GM18517 (cell line): ENCODE measurements at regions not wholly inside any gene's neighbourhood (a gene's known extent, or its start where the extent isn't known, plus 50 kb on each side); places are given as distances from the start of the nearest gene placed in this dataset.

Experiments
- ATAC-seq: cut with Tn5 transposase; IDR thresholded peaks from one replicate; pipeline ENCODE4 v1.9.1; 2021; ENCODE audit warnings: mild to moderate bottlenecking, moderate library complexity; ENCODE audit not compliant: unreplicated experiment

DNA sequence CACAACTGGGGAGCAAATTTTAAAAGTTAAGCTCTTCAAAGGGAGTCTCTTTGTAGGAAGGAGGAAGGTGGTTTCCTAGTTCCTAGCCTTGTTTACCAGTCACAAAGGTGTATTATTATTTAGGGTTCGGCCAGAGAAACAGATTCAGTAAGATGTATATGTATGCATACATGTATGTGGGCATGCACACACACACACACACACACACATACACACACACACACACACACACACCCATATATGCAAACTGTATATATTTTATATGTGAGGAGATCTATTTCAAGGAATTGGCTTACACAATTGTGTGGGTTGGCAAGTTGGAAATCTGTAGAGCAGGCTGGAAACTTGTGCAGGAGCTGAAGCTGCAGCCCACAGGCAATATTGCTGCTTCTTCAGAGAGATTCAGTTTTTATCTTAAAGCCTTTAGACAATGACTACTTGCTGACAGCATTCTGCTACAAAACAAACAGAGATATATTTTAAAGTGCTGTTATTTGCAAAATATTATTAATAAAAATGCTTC is 75.3 kb upstream of the DNAH5 start:
- no peak for ATAC-seq

DNA sequence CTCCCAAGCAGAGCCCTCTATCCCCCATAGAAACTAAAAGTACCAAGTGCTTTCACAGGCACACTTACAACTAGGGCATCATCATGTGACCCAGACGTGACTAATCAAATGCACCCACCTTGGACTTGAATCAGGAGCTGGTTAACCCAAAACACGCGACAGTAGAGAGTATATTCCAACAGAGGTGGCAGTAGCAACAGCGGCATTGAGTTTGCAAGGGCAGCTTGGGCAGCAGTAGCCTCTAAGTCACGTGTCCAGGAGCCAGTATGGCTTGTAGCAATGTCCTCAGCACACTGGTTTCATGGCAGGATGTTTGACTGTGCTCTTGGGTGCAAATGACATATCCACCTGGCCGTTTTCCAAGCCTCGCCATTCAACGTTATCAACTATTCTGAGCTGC is 73.4 kb upstream of the DNAH5 start:
- ATAC-seq: no peak

DNA sequence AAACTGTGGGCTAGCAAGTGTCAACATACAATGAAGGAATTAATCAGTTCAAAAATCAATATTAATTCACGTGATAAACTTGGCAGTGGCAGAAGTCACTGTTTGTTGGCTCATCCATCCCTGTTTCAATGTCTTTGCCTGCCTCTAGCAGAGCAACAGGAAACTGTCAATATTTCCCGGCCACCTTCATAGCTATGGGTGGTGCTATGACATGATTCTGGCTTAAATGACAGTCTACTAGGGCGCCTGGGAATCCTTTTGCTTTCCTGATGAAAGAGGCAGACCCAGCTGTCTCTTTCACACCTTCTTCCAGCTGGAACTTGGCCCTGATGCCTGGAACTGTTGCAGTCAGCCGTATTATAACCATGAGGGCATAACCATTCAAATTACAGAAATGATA is 72.1 kb upstream of the DNAH5 start:
- no peak for ATAC-seq

DNA sequence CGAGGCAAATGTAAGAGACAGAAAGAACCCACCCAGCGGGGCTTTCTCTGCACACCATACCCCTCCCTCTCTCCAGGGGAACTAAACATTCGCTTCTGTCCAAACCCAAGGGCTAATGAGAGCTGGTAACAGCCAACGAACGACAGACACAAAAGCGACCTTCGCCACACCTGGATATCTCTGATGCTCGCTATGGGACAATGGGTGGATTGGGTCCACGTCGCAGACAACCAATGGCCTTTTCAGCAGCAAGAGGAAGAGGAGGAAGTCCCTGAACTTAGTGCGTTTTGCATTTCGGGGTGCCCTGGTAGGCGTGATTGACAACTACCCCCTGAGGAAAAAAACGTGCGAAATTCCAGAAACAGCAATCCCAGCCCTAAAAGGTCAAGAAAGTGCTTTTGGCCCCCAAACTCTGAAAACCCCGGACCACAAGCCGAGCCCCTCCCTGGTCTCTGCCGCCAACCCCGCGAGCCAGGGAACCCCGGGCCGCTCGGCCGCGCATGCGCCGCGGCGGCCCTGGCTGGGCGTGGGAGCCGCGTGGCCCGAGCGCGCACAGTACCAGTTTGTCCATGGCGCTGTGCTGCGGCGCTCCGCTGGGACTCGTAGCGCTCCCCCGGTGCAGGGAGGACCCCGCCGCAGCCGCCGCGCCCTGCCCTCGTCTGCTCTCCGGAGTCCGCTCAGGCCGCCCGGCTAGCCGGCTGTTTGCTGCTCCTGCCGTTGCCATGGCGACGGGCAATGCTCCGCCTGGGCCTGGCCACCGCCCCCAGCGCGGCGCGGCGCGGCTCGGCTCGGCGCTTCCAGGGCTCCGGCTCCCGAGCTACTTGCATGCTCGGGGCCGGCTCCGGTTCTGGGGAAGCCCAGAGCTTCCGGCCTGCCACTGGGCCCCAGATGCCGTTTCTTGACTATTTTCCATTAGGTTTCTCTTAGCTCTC is 66.9 kb upstream of the DNAH5 start:
- peak; percentile 89 for ATAC-seq

DNA sequence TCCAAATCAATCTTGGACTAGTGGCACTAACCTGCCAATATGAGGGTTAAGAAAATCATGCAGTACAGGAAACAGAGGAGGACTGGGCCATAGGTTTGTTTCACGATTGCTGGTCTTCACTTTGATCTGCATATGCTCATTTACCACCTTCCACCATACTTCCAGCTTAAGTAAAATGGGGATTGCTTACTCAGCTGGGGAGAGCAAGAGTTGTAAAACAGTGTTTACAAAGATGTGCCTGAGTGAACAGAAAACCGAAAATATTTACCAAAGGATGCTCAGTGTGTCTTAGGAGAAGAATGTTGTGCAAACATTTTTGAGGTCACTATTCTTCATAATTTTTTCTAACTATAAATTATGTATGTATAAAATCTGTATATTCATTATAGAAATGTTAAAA is 65.1 kb upstream of the DNAH5 start:
- no peak for ATAC-seq

DNA sequence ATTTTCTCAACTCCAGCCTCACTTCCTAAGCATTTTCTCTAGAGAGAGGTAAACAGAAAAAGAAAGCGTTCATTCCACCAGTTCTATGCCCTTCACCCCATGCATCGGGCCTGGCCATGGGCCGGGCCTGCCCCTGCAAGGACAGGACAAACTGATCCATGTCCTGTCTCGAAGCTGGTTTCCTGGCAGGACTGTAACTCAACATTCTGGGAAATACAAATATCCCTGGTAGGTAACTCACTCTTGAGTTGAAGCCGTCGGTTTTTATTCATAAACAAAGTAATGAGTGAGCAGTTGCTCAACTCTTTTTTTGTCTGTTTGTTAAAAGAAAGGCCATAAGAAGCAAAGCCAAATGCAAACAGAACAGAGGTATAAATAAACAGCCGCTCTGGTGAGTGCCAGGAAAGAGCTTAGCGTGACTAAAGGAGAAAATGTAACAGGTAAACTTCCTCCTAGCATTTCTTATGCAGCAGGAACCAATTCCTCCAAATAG is 64.4 kb upstream of the DNAH5 start:
- no peak for ATAC-seq

DNA sequence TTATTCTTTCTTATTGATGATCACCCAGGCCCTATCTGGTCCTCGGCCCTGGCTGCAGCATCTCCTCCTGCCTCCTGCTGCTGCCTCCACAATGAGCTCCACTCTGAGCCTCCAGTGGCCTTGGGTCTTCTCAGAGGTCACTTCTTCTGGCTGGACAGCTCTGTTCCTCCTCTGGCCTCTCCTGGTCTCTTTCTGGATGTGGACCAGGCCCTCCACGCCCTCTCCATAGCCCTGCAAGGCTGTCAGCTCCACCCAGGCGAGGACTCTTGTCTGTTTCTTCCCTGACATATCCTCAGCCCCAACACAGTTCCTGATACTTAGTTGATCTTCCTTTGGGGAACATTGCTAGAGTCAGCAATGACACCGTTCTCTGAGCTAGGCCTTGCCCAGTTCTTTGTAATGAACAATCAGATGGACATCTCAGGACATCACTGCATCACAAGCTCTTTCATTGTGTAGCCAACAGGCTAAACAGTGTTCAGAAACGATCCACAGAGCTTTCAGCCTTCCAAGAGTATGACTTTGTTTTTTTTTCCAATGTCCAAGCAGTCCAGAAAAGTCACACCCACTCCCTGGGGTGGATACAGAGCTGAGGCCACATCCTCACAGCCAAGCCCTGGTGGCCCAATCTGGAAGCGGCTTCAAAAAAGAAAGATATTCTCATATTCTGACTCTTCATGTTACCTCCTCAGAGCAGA is 62.5 kb upstream of the DNAH5 start:
- ATAC-seq: no peak

DNA sequence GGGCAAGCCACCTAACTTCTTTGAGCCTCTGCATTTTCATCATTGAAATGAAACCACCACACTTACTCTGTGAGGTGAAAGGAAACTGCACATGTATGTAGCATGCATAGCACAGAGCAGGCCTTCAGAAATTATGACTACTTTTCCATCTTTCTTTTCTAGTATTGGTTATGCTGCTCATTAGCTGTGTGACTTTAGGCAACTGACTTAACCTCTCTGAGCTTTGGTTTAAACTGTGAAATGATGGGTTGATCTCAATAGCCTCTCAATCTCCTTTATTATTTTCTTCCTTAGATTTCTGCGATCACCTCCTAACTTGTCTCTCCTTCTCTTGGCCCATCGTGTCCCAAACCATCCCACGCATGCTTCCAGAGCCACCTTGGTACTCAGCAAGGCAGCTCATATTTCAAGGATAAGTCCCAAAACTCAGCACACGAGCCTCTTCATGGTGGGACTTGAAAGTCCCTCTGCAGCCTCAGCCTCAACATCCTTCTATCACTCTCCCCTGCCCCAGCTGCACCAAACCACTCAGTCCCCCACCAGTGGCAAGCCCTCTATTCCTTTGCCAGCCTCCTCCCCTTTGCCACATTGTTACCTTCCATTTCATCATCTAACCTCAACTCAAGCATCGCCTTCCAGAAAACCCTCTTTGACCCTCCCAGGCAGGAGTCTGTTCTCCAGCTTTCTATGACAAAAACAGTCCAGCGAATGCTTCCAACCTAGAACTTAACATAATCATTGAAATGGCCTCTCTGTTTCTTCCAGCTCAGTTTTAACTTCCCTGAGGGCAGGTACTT is 60.3 kb upstream of the DNAH5 start:
- no peak for ATAC-seq

DNA sequence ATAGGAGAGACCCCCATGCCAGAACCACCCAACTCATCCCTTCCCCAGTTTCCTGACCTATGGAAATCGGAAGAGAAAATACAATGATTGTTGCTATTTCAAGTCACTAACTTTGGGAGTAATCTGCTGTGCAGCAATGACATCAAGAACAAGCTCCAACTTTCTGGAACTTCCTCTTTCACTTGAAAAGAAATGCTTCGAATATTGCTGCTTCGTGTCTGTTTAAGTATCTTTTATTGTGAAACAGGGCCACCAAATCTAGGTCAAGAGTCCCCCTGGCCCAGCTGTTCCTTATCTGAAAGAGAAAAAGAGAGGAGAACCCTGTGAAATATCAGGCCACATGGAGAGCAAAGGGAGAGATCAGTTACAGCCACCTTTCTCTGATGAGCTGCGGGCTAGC is 59.4 kb upstream of the DNAH5 start:
- no peak for ATAC-seq

DNA sequence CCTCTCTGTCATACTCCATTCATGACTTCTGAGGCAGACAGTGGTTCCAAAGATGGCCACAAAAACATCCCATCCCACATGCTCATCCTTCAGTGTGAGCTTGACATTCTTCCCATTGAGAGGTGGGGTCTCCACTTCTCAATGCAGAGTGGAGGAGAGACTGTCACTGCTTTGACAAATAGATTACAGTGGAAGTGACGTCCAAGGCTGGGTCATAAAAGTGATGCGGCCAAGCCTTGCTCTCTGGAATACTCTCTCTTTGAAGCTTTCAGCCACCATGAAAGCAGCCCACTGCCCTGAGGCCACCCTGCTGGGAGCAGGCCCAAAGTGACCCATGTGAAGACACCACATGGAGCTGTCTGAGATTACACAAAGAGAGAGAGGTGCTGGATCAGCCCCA is 59.0 kb upstream of the DNAH5 start:
- no peak for ATAC-seq

DNA sequence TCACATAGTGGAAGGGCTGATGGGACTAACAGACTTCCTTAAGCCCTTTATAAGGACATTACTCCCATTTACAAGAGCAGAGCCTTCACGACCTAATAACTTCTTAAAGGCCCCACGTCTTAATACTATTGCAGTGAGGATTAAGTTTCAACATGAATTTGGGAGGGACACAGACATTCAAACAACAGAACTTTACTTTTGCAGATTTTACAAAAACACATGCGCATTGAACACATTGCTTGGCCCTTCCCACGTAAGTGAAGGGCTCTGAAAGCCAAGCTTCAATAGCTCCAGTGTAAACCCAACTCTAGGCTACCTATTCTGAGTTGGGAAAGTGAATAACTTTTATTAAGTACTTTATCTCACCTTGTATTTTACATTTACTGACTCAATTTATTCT is 53.8 kb upstream of the DNAH5 start:
- no peak for ATAC-seq

DNA sequence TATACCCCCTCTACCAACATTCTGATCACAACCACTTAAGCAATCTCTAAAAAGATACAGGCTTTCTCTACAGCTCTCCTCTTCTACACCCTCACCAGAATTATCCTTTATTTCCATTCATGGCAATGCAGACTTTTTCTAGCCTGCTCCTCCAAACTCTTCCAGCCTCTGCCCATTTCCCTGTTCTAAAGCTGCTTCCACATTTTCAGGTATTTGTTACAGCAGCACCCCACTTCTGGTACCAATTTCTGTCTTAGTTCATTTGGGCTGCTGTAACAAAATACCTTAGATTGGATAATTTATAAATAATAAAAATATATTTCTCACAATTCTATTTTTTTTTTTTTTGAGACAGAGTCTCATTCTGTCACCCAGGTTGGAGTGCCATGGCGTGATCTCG is 53.0 kb upstream of the DNAH5 start:
- no peak for ATAC-seq

DNA sequence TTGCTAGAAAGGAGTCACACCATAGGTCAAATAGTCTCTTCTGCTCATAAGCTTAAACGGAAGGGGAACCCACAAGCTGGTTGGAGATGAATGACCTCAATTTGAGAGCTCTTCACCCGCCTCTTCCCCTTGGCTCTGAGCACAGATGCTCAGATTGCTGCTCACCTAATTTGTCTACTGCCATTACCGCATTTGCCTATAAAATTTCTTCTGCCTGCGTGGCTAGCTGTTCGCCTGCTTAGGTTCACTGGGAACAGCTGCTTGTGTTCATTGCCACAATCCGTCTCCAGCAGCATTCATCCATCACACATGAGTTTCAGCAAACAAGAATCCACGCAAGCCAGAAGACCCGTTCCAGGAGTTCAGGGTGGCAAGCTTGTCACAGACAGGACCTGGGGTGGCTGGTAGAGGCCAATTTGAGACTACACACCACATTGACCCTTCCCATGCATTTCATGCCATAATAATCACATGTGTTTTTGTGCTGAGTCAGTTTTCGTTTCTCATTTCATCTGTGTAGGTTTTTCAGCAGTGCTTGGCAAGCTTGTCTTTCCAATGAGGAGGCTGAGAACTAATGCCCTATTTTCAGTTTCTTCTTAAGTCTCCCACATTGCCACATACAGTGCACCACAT is 50.2 kb upstream of the DNAH5 start:
- no peak for ATAC-seq
